Forelimb muscle (tissue), 1 donor: ENCODE measurements at regions not wholly inside any gene's neighbourhood (a gene's known extent, or its start where the extent isn't known, plus 50 kb on each side); places are given as distances from the start of the nearest gene placed in this dataset.
"Not testable (repeated sequence)": the region's sequence is repeated elsewhere in the genome, so short reads cannot be mapped to it uniquely, and the experiment has no call there.

ENCODE experiments used
- DNase-seq: peaks from one replicate; pipeline ENCODE4 v3.0.0-alpha.2; 2013; ENCODE audit warnings: low read depth

DNA sequence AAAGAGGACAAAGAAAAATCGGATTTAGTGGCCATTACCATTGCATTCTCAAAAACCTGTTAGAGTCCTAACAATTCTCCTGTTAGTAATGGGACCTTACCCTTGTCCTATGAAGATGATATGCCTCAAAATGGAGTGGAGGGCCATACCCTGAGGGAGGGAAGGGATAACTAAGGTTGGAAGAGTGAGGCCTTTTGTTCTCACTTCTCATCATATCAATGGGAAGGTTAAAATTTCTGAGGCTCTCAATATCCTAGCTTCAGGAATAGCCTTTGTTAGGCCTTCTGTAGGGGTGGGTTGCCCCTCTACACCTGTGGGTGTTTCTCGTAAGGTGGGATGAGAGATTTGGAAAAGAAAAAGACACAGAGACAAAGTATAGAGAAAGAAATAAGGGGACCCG, 109.4 kb upstream of the SGIP1 start:
- not testable (repeated sequence) for DNase-seq

DNA sequence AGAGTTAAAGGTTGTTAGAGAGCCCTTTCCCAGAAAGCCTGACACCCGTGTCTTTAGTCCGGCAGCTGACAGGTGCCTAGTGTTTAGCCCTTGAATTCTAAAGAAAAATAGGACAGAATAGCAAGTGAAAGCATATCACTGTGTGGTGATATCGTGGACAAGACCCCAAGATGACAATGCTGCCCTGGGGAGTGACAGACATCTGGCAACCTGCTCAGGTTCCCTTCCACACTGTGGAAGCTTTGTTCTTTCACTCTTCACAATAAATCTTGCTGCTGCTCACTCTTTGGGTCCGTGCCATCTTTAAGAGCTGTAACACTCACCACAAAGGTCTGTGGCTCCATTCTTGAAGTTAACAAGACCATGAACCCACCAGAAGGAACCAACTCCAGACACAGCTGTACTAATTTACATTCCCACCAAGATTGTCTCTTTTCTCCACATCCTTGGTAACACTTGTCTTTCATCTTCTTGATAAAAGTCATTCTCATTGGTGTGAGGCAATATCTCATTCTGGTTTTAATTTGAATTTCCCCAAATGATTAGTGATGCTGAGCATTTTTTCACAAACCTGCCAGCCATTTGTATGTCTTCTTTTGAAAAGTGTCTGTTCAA, 107.6 kb upstream of the SGIP1 start:
- DNase-seq, result no peak

DNA sequence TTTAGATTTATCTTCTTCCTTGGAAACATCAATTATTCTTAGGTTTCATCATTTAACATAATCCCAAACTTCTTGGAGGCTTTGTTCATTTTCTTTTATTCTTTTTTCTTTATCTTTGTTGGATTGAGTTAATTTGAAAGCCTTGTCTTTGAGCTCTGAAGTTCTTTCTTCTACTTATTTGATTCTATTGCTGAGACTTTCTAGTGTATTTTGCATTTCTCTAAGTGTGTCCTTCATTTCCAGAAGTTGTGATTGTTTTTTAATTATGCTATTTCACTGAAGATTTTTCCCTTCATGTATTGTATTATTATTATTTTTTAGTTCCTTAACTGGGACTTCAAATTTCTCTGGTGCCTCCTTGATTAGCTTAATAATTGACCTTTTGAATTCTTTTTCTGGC, 103.1 kb upstream of the SGIP1 start:
- not testable (repeated sequence) for DNase-seq

DNA sequence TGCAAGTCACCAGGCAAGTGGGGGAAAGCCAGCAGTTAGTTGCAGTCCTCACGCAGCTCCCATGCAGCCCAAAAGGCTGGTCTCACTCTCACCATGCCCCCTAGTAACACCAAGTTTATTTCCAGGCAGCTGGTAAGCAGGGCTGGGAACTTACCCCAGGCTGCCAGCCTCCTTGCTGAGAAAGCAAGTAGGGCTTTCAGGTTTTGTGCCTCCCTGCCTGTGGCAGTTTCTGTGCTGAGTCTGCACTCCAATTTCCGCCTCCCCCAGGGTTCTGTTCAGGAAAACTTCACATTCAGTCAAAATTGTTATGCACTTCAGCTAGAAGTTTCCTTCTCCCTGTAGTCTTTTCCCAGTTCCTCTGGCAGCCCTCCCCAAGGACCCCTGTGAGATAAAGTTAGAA, 102.0 kb upstream of the SGIP1 start:
- no peak for DNase-seq

DNA sequence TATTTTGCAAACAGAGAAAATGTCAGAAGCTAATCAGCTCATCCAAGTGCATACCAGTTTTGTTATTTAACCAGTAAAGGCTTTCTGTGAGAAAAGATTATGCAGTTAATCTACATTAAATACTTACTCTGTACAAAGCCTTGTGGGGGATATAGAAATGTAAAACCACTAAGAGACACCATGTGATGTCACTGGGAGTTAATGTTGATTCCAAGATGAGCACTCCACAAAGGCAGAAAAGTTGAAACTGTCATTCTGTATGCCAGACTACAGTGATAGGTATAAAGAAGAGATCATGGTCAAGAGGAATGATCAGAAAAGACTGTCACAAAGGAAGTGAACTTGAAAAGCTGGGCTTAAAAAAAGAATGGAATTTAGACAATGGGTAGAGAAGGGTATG, 100.3 kb upstream of the SGIP1 start:
- DNase-seq, result no peak

DNA sequence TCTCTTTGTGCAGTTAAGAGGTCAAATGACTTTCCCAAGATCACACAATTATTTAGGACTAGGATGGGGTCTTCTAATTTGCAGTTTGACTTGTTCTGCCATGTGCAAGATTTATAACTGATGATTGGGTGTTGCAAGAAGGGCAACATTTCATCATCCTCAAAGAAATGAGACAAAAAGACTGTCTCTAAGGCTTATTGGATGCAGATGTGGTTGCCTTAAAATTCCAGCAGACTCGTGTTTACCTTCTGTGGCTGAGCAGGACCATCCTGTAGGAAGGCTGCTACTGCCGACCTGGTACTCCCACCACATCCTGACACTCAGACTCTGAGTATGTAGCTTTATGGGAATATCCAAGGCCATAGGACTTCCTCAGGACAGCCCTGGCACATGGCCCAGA, 99.9 kb upstream of the SGIP1 start:
- no peak for DNase-seq

DNA sequence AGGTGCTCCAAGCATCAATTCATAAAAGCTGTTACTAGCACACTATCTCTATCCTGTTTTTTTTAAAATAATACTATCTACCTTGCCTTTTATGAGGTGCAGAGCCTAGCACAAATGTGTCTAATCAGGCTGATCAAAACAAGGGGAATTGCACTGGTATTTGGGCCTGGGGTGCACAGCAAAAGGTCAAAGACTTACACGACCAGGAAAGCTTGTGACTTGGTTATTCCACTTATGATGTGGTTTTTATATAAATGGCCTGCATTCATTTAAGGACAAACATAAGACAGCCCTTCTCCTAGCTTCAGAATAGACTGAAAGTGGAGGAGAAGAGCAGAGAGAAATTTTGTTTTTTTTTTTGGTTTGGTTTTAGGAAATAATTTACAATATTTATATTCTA, 98.4 kb upstream of the SGIP1 start:
- no peak for DNase-seq

DNA sequence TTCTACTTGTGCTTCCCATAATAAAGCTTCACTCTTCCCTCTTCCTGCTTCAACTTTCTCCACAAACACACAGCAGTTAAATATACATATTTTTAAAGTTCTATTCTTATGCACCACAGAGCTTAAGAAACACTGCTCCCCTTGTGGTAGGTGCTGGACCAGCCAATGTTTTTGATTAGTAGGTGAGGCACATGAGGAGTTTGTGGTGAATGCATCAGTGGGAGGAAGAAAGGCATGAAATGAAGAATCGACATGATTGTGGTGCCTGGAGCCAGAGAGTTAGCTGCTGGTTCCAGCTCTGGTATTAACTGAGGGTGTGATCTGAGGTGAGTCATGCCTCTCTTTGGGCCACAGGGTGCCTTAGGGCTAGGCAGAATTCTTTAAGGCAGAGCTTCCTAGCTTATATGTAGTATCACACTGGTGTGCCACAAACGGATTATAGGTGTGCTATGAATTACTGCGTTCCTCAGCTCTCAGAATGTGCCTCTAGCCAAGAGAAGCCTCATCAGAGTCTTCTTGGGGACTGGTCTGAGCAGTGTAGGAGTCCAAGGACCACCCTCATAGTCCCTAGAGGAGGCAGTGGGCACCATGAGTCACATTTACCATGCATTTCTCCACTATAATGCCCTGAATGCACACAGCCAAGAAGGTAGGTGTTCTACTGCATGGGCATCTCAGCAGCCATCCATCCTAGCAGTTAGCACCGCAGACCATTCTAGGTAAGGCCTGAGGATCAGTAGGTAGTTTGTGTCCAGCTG, 97.4 kb upstream of the SGIP1 start:
- DNase-seq, result no peak

DNA sequence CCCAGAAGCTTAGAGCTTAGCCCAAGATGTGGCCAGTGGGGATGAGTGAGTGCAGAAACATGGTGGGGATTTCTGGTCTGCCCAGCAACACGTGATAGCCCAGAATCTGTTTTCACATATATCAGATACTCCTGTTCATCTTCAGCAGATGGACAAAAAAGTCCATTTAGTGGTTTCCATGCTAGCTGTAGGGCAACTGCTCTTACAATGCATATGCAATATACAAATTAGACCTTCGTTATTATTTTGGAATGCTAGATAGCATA, 96.9 kb upstream of the SGIP1 start:
- no peak for DNase-seq

DNA sequence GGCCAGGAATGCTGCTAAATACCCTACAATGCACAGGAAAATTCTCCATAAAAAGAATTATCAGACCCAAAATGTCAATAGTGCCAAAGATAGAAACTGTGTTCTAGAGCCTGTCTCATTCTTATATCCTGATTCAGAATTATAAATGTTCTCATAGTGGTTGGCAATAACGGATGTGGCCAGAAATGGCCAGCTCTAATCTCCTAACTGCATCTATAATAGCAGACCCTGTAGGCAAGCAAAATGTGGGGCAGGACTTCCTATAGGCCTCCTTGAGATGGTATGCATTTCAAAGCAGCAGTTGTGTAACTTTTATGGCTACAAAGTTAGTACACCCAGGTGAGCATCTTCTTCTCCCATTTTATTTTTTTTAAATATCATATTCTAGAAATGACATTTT, 95.9 kb upstream of the SGIP1 start:
- no peak for DNase-seq

DNA sequence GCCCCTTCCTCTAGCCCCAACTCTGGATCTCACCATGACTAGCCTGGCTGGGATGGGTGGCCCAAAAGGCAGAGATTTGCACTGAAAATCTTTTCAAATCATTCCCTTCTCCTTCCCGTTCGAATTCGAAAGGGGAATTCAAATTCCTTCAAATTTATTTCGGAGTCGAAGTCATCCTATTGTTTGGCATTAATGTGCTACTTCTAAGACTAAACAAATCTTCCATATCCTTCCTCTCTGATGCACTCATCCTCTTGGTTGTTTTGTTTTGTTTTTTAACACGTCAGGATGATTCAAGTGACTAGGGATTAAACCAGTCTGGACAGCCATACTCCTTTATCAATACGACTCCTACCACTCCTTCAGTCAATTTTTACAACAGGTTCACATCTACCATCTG, 95.5 kb upstream of the SGIP1 start:
- no peak for DNase-seq

DNA sequence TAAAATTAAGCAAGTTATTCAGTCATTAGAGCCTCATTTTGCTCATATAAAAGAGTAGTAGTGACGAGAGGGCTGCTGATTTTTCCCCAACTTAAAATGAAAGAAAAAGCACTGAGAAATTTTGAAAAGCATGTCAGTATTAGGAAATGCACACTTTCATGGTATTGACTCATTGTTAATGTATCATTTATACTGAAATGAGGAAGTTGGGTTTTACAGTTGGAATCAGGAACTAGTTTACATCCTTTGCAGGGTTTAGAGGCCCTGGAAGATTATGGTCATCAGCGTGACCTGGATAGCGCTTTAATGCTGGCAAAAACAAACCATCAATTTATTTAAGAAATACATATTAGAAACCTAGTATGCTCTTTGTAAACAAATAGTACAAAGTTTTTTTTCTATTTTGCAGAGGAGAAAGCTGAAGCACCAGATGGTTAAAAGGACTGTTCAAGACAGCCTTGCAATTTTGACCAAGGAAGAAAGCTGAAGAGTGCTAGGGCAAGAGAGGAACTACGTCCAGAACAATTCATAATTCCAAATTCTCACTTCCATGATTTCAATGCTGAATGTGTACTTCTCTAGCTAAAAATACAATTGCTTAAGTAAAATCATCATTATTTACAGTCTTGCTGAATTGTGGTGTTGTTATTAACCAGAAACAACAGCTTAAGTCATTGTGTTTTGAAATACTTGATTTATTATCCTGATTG, 94.8 kb upstream of the SGIP1 start:
- no peak for DNase-seq

DNA sequence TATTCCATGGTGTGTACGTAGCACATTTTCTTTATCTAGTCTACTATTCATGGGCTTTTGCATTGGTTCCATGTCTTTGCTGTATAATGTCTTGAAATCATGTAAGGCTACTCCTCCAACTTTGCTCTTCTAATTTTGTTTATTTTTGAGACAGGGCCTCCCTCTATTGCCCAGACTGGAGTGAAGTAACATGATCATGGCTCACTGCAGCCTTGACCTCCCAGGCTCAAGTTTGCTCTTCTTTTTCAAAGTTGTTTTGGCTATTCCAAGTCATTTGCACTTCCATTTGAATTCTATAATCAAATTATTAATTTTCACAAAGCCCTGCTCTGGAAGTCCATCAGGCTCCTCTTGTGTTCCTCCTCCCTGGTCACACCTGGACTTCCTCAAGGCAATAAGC, 90.2 kb upstream of the SGIP1 start:
- no peak for DNase-seq

DNA sequence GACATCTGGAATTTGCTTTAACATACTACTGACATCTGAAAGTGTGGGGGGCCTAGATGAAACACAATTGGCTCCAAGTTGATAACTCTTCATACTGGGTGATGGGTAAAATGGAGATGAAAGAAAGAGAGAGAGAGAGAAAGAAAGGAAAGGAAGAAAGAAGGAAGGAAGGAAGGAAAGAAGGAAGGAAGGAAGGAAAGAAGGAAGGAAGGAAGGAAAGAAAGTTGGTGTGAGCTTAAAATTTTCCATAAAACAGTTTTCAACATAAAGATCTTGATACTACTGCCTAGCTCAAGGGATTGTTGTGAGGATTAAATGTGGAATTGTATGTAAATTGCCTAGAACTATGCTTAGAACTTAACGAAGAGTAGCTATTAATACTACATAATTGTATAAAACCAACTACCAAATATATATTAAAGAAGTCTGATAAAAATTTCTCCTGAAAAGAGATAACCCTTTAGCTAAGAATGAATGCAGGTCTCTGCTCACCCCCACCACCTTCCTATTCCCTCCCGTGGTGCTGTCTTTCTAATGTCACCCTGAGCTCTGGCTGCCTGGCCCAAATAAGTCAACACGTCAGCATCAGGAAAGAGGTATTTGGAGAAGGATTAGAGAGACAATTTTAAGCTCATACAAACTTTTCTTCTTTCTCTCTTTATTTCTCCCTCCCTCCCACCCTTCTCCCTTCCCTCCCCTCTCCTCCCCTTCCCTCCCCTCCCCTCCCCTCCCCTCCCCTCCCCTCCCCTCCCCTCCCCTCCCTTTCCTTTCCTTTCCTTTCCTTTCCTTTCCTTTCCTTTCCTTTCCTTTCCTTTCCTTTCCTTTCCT, 89.3 kb upstream of the SGIP1 start:
- no peak for DNase-seq

DNA sequence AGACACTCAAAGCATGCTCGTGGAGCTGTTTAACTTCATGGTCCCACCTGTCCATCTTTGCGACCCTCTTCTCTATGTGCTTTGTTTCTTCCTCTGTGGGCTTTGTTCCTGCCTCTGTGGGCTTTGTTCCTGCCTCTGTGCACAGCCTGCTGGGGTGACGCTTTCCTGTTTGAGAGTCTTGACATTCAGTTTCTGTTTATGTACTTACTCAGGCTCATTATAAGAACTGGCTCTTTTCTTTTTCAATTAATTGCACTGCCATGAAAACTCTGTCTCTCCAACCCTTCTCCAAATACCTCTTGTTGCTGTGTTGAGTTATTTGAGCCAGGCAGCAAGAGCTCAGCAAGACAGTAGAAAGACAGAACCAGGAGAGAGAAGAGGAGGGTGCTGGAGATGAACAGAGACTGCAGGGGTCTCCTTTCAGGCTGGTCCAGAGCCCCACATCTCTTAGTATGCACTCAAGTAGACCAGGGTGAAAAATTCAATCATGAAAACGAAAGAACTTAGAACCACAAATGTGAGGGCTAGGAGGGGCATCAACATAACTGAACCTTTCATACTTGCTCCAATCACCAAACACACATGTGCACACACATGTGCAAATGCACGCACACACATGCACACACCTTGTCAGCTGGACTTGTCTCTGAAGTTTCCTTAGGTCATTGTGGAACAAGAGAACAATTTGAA, 88.3 kb upstream of the SGIP1 start:
- DNase-seq, result no peak

DNA sequence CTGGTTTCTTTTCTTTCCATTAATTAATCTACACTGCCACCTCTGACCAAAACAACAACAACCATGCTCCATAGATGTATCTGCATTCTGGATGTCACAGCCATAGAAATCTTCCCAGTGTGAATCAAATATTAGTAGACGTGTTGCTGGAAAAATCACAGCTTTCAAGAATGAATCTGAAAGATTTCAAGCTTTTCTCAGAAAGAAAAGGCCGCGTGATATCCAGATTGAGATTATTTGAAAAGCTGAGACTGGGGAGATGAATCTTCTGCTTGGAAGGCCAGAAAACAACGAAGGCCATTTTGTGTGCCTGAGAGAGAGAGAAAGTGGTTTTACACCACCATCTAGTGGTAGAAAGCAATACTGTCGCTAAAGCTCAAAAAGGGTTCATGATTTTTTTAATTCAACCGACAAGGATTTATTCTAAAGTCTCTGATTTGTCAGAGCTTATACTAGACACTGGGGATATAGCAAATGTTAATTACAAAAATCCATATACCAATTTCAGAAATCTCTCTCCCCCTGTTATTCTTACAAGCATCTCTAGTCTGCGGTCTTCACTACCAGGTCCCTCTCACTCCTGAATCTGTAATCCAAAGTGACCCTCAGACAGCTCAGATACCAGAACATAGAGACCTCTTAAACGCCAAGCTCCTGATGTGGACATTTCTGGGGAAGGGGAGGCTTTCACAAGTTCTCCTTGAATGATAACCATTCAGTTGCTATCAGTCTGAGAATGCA, 87.5 kb upstream of the SGIP1 start:
- DNase-seq, result peak; percentile 66

DNA sequence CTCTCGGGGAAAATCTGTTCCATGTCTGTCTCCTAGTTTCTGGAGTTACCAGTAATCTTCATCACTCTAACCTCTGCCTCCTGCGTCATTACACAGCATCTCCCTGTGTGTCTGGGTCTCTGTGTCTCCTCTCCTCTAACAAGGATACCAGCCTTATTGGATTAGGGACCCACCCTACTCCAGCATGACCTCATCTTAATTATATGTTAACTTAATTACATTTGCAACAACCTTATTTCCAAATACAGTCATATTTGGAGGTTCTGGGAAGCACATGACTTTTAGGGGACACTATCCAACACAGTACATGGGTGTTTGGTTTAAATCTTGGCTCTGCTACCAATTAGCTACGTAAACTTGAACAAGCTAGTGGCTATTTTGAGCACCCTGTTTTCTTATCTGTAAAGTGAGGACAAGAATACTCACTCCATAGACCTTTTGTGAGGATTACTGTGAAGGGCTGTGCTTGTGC, 83.9 kb upstream of the SGIP1 start:
- no peak for DNase-seq

DNA sequence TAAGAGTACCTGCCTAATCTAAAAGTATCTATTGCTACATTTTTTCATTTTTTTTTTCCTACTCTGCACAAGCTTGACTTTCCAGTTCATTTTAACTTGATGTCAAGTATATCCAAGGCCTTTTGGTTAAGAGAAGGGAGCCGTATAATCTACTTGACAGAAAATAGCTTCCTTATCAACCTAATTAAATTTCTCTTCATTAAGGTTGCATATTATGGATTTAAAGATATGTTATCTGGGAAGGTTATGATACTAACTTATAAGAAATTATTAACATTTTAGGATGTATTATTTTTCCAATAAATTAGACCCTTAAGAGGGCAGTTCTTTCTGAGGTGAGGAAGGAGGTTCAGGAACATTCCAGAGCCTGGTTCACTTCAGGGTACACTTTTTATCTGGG, 83.1 kb upstream of the SGIP1 start:
- DNase-seq, result no peak

DNA sequence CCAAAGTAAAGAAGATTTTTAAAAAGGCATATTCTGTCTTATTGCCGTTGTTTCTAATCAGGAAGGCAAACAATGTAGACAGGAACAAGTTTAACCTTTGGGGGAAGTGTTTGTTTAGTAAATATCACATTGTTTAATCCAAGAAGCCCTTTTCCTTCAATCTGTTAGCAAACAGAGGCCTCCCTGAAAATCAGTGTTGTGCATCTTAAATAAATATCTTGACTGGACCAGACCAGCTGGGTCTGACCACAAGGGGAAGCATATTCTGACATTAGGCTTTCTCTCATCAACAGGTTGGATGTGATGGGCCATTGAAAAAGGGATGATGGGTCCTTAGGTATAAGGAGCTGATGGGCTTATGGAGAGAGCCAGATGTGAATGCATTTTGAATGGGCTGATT, 81.8 kb upstream of the SGIP1 start:
- no peak for DNase-seq

DNA sequence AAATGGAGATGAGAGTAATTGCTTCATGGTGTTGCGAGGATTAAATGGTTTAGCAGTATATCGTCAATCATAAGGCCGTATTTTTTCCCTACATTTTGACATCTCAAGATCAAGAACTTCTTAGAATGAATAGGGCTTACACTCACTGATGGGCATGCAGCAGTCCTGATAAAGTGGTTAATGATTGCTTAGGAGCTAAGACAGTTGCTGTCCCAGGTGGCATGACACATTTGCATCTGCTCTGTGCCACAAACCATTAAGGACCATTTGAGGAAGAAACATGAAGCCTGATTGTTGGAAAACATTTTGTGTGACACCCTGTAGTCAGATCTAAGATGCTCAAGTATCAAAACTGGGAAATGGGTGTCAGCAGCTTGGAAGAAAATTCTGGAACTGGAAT, 81.0 kb upstream of the SGIP1 start:
- no peak for DNase-seq

DNA sequence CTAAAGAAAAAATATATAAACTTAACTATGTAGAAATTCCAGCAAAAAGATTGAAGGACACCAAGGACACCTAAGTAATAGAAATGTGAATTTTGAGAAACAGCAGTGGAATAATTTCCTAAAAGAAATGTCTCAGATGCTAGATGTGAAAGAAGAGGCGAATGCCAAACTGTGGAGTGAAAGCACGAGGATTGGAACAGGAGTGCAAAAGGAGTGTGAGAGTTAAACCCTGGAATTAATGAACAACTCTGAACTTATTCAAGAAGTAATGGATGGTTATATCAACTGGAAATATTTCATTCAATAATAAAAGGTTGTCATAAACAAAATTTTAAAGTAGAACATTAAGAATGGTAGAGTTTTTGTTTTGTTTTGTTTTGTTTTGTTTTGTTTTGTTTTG, 78.5 kb upstream of the SGIP1 start:
- DNase-seq, result no peak
